ENCODE measurements at regions not wholly inside any gene's neighbourhood (a gene's known extent, or its start where the extent isn't known, plus 50 kb on each side); places are given as distances from the start of the nearest gene placed in this dataset.

DNA sequence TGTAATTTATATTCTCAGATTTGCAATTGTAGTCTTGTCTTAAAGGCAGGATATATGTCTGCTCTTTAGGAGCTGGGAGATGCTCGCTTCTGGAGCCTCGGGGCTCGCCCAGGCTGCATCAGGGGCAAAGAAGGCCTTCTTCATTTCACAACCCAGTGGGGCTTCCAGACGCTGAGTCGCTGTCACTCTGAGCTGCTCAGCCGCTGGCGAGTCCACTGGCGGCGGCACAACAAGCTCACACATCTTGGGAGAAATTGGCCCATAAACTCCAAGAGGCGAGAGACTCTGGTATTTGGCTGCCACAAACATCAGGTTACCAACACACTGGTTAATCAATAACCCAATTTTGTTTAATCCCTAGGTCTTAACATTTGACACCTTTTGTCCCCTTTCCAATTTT, 216.6 kb downstream of the ATG4C start:
- TF ChIP-seq POLR2A (IDR thresholded peaks at IDR 0.05) = no peak
- TF ChIP-seq, protein P1, sequence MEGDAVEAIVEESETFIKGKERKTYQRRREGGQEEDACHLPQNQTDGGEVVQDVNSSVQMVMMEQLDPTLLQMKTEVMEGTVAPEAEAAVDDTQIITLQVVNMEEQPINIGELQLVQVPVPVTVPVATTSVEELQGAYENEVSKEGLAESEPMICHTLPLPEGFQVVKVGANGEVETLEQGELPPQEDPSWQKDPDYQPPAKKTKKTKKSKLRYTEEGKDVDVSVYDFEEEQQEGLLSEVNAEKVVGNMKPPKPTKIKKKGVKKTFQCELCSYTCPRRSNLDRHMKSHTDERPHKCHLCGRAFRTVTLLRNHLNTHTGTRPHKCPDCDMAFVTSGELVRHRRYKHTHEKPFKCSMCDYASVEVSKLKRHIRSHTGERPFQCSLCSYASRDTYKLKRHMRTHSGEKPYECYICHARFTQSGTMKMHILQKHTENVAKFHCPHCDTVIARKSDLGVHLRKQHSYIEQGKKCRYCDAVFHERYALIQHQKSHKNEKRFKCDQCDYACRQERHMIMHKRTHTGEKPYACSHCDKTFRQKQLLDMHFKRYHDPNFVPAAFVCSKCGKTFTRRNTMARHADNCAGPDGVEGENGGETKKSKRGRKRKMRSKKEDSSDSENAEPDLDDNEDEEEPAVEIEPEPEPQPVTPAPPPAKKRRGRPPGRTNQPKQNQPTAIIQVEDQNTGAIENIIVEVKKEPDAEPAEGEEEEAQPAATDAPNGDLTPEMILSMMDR (IDR thresholded peaks at IDR 0.05) = no peak
- no peak for TF ChIP-seq POLR2AphosphoS5 (IDR thresholded peaks at IDR 0.05)
